HFF-Myc (cell line): ENCODE measurements at regions not wholly inside any gene's neighbourhood (a gene's known extent, or its start where the extent isn't known, plus 50 kb on each side); places are given as distances from the start of the nearest gene placed in this dataset.

Experiments
- DNase-seq: peaks from one replicate; pipeline ENCODE4 v3.0.0-alpha.2; 2011; ENCODE audit warnings: low read depth; ENCODE audit errors: extremely low read depth
- H3K4me3 ChIP-seq: replicated peaks from 2 replicates; pipeline ENCODE4 v1.5.1; 2011; ENCODE audit warnings: low read depth, mild to moderate bottlenecking, control low read depth, low read length
- CTCF ChIP-seq: IDR thresholded peaks from 2 replicates; pipeline ENCODE4 v1.5.1; 2012; ENCODE audit warnings: mild to moderate bottlenecking, low read depth, low read length, control low read depth; ENCODE audit errors: missing control alignments

GRCh38 chr2:41149054-41149453, 697.2 kb upstream of the SLC8A1 start:
- no peak overlapping the region for H3K4me3 ChIP-seq
- no peak for TF ChIP-seq CTCF
- no peak for DNase-seq

DNA sequence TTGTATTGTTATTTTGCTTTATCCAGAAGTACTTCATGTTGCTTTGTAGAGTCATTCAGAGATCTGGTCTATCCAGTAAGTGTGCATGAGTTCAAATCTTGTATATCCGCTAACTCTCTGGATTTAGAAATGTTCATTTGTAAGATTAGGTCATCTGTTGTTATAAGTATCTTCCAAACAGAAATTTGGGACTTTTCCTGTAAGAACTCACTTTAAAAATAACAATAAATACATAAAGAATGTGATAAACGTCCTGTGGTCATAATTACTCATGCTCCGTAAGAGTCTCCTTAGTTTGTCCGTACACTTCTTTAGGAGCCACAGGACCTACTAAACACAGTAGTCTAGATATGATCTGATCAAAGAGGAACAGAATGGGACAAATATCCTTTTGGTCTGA, 699.9 kb upstream of the SLC8A1 start:
- no peak for TF ChIP-seq CTCF
- DNase-seq = no peak
- no peak overlapping the region for H3K4me3 ChIP-seq

DNA sequence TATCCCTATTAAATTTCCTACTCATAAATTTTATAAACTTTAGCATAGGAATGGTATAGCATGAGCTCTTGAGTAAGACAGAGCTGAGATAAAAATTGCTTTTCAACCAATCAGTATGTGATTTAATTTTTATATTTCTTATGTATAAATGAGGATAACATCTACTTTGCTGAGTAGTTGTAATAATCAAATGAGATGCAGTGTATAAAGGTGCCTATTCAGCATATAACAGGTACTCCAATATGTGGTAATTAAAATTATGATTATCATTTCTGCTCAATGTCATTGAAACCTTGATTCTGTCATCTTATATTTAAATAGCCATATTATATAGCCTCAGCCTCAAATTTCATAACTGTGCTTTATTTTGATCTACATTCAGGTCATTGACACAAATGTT, 700.4 kb upstream of the SLC8A1 start:
- H3K4me3 ChIP-seq = no peak overlapping the region
- no peak for TF ChIP-seq CTCF
- no peak for DNase-seq

GRCh38 chr2:41160439-41160838, 708.5 kb upstream of the SLC8A1 start:
- no peak for TF ChIP-seq CTCF
- H3K4me3 ChIP-seq = no peak overlapping the region
- DNase-seq = no peak

DNA sequence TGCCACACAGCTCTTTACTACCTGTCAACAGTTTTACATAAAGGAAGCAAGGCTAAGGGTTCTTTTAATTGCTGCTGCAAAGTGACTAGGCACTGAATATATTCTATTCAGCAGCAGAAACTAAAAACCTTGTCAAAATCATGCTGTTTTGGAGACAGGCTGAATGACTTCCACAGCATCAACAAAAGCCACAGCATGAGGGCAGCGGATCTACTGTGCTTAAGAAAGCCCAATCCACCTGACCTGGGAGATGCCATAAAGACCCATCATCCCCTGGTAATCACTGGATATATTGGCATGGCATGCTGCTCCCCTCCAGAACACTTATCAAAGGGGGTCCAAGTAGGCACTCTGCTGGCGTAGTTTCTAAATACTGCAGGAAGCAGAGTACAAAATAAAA, 715.1 kb upstream of the SLC8A1 start:
- no peak for DNase-seq
- TF ChIP-seq CTCF = no peak
- no peak overlapping the region for H3K4me3 ChIP-seq

GRCh38 chr2:41169744-41170143, 717.9 kb upstream of the SLC8A1 start:
- no peak for DNase-seq
- TF ChIP-seq CTCF = no peak

DNA sequence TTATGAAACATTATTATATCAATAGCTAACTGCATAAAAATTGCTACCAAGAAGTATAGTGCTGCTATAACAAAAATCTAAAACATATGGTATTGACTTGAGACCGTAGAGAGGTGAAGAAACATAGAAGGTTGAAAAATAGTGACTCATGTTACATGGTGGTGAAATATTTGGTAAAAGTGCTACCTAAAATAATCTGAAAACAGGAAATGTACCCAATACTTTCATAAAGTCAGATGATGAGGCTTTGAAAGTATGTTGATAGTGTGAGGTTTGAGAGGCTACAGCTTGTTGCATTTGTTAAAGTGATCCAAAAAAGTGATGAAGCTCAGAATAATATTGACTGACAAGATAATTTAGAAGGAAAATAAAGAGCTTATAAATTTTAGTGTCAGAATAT, 718.7 kb upstream of the SLC8A1 start:
- no peak for DNase-seq
- H3K4me3 ChIP-seq = no peak overlapping the region
- TF ChIP-seq CTCF = no peak

More at GRCh38 chr2:41169744-41170143, 717.9 kb upstream of the SLC8A1 start:
- H3K4me3 ChIP-seq = no peak overlapping the region
